Stimulated activated CD4-positive, alpha-beta T cell treated with anti-CD3 and anti-CD28 coated beads, Interleukin-4, amount 100 ng/mL, for 4 hours (primary cell): ENCODE measurements at regions not wholly inside any gene's neighbourhood (a gene's known extent, or its start where the extent isn't known, plus 50 kb on each side); places are given as distances from the start of the nearest gene placed in this dataset.

Experiments
- DNase-seq, 2 experiments: peaks; one replicate each; pipeline ENCODE4 v3.0.0-alpha.2; 2020

- no peak for DNase-seq
These were observed 92.1 kb upstream of the FSTL4 start for GRCh38 chr5:133704411-133704810.

GRCh38 chr5:133703935-133704334, 91.6 kb upstream of the FSTL4 start:
- DNase-seq = no peak

DNA sequence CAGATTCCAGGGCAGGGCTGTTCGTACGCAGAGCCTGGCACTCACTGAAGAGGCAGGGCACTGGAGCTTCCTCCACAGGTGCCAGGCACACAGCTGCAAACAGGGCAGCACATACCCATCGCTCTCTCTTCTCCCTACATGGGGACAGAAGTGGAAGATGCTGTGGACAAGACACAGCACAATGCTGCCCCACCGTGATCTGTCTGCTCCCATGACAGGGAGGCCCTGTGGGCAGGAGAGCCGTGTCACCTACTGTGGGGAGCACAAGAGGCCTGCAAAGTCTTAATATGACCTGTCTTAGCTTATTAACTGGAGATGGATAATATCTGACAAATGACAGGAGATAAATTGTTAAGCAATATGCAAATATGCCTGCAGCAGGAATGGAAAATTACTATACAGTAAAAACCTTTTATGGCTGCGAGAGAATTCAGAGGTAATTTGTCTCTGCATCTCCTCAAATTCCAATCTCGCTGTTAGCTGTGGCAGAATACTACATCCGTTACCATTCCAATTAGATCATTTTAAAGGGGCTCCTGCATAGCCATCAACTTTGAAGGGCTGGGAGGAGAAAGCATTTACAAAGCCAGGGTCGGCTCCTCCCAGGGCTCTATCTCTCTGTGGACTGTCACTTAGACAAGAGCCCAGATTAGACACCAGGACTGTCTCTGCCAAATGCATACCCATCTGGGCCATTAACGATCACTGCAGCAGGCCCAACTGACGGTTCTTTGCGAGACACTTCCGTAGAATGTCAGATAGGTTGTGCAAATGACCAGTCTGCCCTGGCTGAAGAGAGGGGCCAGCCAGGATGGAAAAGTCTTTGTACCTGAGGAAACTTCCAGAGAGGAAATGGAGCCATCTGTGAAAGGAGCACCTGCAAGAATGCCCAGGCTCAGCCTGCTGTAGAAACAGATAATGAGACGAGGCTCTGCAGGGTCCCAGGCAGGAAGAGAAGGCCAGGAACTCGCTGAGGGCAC, 90.7 kb upstream of the FSTL4 start:
- no peak for DNase-seq

GRCh38 chr5:133701871-133702270, 89.5 kb upstream of the FSTL4 start:
- no peak for DNase-seq

GRCh38 chr5:133700251-133700650, 87.9 kb upstream of the FSTL4 start:
- DNase-seq = no peak

DNA sequence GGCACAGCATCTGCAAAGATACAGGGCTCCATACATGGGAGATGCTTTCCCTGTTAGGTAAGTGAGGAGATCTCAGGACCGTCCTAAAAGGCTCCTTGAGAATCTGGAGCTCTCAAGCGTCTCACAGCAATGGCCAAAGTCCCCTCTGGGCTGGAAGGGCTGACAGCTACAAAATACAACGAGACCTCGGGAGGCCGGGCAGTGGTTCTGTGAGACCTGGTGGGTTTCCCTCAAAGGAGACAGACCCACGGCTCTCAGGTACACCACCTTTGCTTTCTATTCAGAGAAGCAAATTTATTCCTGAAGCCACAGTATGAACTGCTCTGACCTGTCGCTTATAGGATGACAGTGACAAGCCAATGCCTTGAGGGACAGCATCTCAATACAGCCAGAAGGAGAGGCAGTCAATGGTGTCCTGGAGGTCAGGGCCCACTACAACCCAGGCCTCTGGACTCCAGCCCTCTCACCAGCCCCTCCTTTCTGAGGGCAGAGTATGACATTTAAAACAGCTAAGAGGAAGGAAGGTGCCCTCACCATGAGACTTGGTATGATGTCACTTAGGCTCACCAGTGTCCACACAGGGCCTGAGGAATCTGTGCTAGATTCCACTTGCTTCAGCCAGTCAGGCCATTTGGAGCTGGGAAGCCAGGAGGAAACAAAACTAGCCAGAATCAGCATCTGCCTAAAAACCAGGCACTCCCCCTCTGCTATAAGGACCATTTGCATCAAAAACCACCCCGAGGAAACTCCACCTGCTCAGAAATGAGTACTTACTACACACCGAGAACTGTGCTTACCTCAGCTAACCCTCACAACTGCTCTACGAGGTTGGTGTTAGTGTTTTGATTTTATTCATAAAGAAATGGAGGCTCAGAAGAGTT, 86.5 kb upstream of the FSTL4 start:
- no peak for DNase-seq

DNA sequence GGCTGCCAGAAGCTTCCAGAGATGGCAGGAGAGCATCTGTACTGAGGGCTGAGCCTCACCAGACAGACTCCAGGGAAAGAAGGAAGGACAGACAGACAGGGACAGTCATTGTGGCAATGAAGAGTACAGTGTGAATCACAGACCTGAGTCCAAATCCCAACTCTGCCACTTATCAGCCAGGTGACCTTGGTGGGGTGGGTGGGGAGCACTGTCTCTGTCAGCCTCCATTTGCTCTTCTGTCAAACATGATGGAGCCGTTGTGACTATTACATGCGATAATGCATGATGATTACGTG, 85.9 kb upstream of the FSTL4 start:
- DNase-seq = no peak

DNA sequence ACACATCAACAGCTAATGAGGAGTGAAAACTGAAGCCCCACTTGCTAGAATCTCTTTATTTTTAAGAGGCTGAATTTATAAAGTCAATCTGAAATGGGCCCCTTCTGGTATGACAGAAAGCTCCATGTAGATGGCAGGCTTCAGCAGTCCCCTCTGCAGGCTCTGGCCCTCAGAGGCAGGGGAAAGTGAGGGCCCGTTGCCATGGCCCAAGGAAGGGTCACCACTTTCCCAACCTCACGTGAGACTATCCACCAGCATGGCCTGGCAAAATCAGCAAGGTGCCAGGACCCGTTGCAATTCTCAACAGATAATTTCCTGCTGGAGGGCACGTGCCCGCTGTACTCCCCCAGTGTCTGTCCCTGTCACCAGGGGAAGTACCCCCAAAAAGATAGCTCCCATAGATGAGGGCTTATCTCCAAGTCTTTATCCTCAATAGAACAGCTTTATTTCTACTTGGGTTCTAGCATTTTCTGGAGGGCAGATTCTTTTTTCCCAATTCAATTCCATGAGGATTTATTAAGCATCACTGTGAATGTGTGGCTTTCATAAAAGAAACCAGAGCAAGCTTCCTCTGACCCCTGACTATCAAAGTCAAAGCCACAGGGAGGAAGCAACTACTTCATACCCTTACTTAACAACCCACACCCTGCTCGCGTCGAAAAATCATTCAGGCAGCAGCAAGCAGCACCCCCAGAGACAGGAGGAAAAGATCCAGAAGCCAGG, 85.4 kb upstream of the FSTL4 start:
- no peak for DNase-seq

- no peak for DNase-seq
These were observed 84.6 kb upstream of the FSTL4 start for GRCh38 chr5:133696782-133697507.

DNA sequence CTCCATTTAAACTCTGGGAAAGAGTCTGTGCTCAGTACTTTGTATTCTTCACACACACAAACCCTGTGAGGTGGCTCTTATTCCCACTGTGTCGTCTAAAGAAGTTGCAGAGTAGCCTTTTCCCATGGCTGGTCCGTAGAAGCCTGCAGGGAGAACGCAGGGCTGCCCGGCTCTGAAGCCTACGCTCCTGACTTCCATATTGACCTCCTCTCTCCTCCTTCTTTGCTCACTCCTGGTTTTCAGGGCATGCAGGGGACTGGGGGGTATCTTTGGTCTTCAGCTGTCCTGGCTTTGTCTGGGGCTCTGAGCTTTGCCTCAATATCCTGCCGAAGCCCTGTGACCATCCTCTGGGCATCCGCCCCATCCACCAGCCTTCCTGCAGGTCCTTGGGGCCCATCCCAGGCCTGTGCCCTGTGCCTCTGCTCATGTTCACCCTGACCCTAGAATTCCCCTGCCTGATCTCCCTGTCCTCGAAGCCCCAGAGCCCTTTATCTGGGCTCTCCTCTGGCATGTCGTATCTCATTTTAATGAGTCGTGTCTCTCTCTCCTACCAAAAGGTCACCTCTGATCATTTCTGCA, 83.8 kb upstream of the FSTL4 start:
- no peak for DNase-seq

DNA sequence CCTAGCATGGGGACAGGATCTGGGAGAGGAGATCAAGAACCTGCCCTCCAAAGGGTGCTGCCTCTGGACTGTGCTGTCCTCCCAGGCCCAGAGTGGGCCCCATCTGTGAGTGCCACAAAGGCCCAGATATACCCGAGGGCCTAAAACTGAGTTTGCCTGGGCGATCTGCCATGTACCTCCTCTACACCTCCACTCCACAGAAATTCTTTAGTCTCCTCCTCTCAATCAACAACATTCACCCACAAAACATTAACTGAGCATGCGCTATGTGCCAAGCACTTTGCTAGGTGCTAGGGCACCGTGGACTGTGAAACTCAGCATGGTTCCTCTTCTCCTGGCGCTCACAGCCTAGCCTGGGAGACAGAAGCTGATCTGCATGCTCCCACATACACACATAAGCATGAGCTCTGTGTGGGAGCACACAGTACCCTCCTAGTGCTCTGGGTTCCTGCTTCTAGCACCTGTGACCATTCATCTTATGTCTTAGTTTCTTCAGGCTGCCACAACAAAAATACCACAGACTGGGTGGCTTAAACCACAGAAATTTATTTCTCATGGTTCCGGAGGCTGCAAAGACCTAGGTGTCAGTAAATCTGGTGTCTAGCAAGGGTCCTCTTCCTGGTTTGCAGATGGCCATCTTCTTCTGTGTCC, 82.0 kb upstream of the FSTL4 start:
- DNase-seq = no peak

GRCh38 chr5:133691448-133691847, 79.1 kb upstream of the FSTL4 start:
- no peak for DNase-seq

DNA sequence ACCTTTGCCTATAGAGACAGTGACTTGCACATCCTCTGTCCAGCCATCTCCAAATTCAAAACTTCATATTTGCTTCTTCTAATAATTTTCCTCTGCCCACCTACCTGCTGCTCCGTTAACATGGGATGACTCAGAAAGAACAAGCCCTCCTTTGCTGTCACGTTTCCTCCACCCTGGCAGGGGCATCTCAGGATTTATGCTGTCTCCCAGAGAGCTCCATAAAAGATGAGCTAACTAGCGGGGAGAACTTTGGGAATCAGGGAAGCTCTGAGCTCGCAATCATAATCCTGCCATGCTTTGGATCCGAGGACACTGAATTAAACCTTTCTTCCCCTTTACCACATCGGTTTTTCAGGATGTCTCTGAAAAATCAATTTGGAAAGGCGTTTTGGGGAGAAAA, 78.4 kb upstream of the FSTL4 start:
- DNase-seq = no peak

DNA sequence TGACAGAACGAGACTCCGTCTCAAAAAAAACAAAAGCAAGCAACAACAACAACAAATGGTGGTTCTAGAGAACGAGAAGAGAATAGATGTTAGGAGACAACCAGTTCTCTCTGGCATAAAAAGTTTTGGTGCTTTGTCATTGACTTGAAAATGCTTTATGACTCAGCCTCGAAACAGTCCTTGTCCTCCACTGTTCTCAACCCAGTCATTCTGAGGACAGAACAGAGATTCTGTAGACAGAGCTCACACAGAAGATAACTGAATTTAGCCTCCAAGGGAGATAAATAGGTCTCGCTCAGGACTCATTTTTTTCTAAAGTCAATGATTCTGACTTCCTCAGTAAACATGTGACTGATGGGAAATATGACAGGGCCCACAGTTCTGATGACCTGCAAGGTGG, 76.0 kb upstream of the FSTL4 start:
- no peak for DNase-seq

- DNase-seq = no peak
These were observed 75.1 kb upstream of the FSTL4 start for GRCh38 chr5:133687212-133688061.

- no peak for DNase-seq
These were observed 74.2 kb upstream of the FSTL4 start for GRCh38 chr5:133686566-133686965.

DNA sequence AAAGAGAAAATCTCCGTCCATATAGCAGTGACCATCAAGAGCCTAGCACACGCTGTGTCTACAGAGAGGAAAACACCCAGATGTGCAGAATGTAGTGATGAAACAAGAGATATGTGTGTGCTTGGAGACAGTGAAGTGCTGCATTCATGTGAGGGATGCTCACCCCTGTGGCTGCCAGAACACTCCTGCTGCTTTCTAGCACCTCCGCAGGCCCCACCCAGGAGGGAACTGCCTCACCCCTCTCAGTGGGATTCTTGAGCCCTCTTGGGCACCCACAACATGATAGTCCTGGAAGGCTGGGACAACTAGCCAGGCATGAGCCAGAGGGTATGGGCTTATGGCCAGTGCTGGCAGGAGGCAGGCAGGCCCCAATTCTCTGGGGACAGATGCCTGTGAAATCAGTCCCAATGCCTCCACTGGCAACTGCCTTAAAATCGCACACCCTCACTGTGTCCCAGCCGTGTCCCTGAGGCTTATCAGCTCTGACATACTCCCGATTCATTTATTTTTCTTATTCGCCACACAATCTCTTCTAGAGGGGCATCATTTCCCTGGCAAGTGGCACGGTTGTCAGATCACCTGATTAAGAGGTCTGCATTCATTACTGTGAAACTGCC, 73.2 kb upstream of the FSTL4 start:
- no peak for DNase-seq

DNA sequence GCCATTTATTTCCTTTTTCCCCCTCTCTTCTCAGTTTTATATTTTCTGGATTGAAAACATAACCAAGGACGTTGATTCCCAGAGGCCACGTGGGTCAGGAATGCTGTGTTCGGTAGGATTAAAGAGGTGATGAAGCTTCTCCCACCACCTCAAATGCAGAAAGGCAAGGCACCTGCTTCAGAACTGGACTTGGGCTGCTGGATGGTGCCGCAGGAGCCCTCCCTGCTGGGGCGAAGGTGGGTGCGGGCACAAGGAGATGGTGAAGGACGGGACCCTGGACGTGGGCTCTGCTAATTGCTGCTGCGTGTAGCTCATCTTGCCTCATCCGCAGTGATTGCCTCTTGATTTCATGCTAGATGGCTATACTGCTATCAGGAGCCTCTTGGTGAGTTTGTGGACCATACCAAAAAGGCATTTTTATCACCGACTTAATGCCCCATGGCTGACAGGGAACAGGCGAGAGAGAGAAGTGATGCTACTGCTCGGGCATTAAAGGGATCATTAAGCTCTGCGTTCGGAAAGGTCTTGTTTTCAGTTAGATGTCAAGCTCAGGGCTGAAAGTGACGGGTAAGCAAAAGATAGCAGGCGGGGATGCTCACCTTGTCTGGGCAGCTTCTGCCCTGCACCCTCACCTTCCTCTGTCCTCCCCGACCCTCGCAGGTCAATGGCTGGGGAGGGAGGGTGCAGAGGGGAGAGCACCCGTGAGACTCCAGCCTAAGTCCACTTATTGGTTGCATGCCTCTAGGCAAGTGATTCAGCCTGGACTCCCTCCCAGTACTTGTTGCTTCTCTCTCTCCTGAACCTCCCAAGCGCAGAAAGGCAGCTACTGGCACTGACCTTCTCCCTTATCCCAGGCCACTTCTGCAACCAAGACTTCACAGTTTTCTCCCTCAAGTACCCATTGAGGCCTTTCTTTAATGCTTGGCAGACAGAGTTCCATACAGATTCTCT, 71.6 kb upstream of the FSTL4 start:
- DNase-seq = no peak

DNA sequence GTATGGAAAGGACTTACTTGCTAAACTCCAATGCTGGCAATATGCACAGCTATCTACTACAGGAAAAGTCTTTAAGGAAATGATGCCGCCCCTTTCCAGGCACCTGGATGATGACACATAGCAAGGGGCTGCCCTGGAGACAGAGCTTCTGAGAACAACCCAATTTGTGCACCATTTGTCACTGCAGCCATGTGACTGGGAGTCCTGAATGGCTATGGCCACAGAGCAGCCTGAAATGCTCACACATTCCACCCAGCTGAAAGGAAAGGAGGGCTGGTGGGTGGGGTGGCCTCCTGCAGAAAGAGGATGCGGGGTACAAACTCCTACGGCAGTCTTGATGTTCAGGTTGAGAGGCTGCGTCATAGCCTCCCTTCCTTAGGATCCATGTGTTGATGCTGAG, 70.1 kb upstream of the FSTL4 start:
- DNase-seq = no peak
